ENCODE measurements at regions not wholly inside any gene's neighbourhood (a gene's known extent, or its start where the extent isn't known, plus 50 kb on each side); places are given as distances from the start of the nearest gene placed in this dataset.

DNA sequence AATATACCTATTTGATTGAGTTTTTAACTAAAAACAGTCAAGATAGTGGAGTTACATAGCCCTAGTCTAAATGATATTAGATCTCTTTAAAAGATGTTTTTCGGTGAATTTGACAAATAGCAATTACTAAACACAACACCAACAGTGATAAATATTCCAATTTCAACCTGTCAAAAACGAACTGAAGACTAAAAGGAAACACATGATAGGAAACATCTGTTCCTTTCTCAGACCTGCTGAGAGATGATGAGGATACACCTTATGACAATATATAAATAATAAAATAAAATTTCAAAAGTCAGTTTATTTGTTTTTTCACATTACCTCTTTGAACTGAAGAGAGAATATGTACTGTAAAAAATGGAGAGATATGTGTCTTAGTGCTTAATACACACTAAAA, 232.7 kb downstream of the RASSF9 start:
- H3K4me1 ChIP-seq (ENCODE audit: control insufficient read depth in 1 of 2, insufficient read depth in 2 of 2, low read length in 2 of 2): no peaks in the 10 kb centered on the region
- no peak overlapping the region for H3K18ac ChIP-seq (ENCODE audit: low read length)
- H2AFZ ChIP-seq (ENCODE audit: insufficient read depth, low read length, poor library complexity): no peak overlapping the region
- H3K9ac ChIP-seq (ENCODE audit: low read length): no peak overlapping the region
- no CpG with 5 or more reads among the region's 2 CpGs for WGBS (ENCODE audit: extremely low coverage, insufficient coverage, insufficient read length)
- H3K4me2 ChIP-seq (ENCODE audit: low read length): no peak overlapping the region
- no peak overlapping the region for H4K12ac ChIP-seq (ENCODE audit: low read depth, low read length)
- H2AK5ac ChIP-seq (ENCODE audit: low read length): no peak overlapping the region
- H4K8ac ChIP-seq (ENCODE audit: low read depth, low read length): no peak overlapping the region
- H3K4ac ChIP-seq (ENCODE audit: low read depth, low read length): no peak overlapping the region
- H3K27me3 ChIP-seq (ENCODE audit: insufficient read depth, low read length): no peaks in the 10 kb centered on the region
- no peak overlapping the region for H4K91ac ChIP-seq (ENCODE audit: low read depth, low read length)
- no peak overlapping the region for H2BK120ac ChIP-seq (ENCODE audit: insufficient read depth, low read length, poor library complexity)
- DNase-seq: no peak
- no peak overlapping the region for H2BK12ac ChIP-seq (ENCODE audit: low read length)
- no peak overlapping the region for H3K4me3 ChIP-seq (ENCODE audit: low read depth, low read length)
- no peak overlapping the region for H3K14ac ChIP-seq (ENCODE audit: low read length)
- H3K9me3 ChIP-seq (ENCODE audit: insufficient read depth, low read depth, low read length): no peaks in the 10 kb centered on the region
- H3K23ac ChIP-seq (ENCODE audit: low read length): no peak overlapping the region
- H3K36me3 ChIP-seq (ENCODE audit: control insufficient read depth in 1 of 2, insufficient read depth in 2 of 2, low read length in 2 of 2): no peaks in the 10 kb centered on the region
- no peaks in the 10 kb centered on the region for H3K79me2 ChIP-seq (ENCODE audit: control insufficient read depth, insufficient read depth, low read length, poor library complexity)
- H3K79me1 ChIP-seq (ENCODE audit: low read length): no peaks in the 10 kb centered on the region
- H2BK5ac ChIP-seq (ENCODE audit: low read depth, low read length, poor library complexity): no peak overlapping the region
- no peak overlapping the region for H3K27ac ChIP-seq (ENCODE audit: low read depth, low read length)

DNA sequence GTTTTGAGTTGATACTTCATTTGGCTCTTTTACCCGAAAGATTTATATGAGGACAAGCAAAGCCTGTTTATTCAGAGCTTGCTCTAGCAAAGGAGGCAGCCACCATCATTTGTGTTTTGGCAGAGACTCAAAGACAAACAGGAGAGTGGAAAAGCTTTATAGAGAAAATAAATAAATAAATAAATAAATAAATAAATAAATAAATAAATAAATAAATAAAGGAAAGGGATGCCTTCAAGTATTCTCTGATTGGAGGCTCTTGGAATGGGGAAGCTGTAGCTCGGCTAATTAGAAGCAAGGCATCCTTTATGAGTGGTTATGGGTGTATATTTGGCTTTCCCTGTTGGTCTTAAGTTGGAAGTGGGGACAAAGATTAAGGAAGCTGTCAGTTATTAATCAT, 229.8 kb downstream of the RASSF9 start:
- Histone ChIP-seq H4K8ac (ENCODE audit: low read depth, low read length) (no peak overlapping the region), H3K27me3 (ENCODE audit: insufficient read depth, low read length) (no peaks in the 10 kb centered on the region), H2AFZ (ENCODE audit: insufficient read depth, low read length, poor library complexity) (no peak overlapping the region), H3K4me2 (ENCODE audit: low read length) (no peak overlapping the region), H3K36me3 (ENCODE audit: control insufficient read depth in 1 of 2, insufficient read depth in 2 of 2, low read length in 2 of 2) (no peaks in the 10 kb centered on the region), H3K79me2 (ENCODE audit: control insufficient read depth, insufficient read depth, low read length, poor library complexity) (no peaks in the 10 kb centered on the region), H2AK5ac (ENCODE audit: low read length) (no peak overlapping the region), H3K4me3 (ENCODE audit: low read depth, low read length) (no peak overlapping the region), H2BK120ac (ENCODE audit: insufficient read depth, low read length, poor library complexity) (no peak overlapping the region), H3K18ac (ENCODE audit: low read length) (no peak overlapping the region), H3K79me1 (ENCODE audit: low read length) (no peaks in the 10 kb centered on the region), H2BK12ac (ENCODE audit: low read length) (no peak overlapping the region), H2BK5ac (ENCODE audit: low read depth, low read length, poor library complexity) (no peak overlapping the region), H3K4me1 (ENCODE audit: control insufficient read depth in 1 of 2, insufficient read depth in 2 of 2, low read length in 2 of 2) (no peaks in the 10 kb centered on the region), H3K23ac (ENCODE audit: low read length) (no peak overlapping the region), H3K14ac (ENCODE audit: low read length) (no peak overlapping the region), H3K9ac (ENCODE audit: low read length) (no peak overlapping the region), H3K9me3 (ENCODE audit: insufficient read depth, low read depth, low read length) (no peaks in the 10 kb centered on the region), H3K4ac (ENCODE audit: low read depth, low read length) (no peak overlapping the region), H3K27ac (ENCODE audit: low read depth, low read length) (no peak overlapping the region), H4K12ac (ENCODE audit: low read depth, low read length) (no peak overlapping the region), H4K91ac (ENCODE audit: low read depth, low read length) (no peak overlapping the region)
- WGBS (ENCODE audit: extremely low coverage, insufficient coverage, insufficient read length): no CpG with 5 or more reads among the region's 2 CpGs
- no peak for DNase-seq

DNA sequence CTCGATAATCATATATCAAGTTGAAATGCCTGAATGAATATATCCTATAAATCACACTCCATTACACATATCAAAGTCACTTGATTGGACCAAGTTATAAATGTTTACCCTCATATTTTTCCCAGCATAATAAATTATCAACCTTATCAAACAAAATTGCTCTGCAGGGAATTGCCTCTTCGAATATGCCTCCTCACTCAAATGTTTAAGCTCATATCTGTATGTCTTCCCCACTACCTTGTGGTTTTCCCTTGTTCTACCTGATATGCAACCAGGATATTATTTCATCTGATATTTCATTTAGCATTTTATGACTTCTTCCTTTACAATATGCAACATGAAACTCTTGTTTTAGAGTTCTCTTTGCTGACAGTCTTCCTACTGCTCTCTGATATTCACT, 226.4 kb downstream of the RASSF9 start:
- H3K4me3 ChIP-seq (ENCODE audit: low read depth, low read length): no peak overlapping the region
- no peak overlapping the region for H3K18ac ChIP-seq (ENCODE audit: low read length)
- H3K9me3 ChIP-seq (ENCODE audit: insufficient read depth, low read depth, low read length): no peaks in the 10 kb centered on the region
- H3K4me1 ChIP-seq (ENCODE audit: control insufficient read depth in 1 of 2, insufficient read depth in 2 of 2, low read length in 2 of 2): no peaks in the 10 kb centered on the region
- no peak overlapping the region for H4K8ac ChIP-seq (ENCODE audit: low read depth, low read length)
- no peak overlapping the region for H2AK5ac ChIP-seq (ENCODE audit: low read length)
- no CpG with 5 or more reads among the region's 2 CpGs for WGBS (ENCODE audit: extremely low coverage, insufficient coverage, insufficient read length)
- H3K14ac ChIP-seq (ENCODE audit: low read length): no peak overlapping the region
- H3K79me2 ChIP-seq (ENCODE audit: control insufficient read depth, insufficient read depth, low read length, poor library complexity): no peaks in the 10 kb centered on the region
- no peak overlapping the region for H2BK12ac ChIP-seq (ENCODE audit: low read length)
- no peak overlapping the region for H4K12ac ChIP-seq (ENCODE audit: low read depth, low read length)
- no peak overlapping the region for H3K23ac ChIP-seq (ENCODE audit: low read length)
- no peak overlapping the region for H3K4me2 ChIP-seq (ENCODE audit: low read length)
- H2BK120ac ChIP-seq (ENCODE audit: insufficient read depth, low read length, poor library complexity): no peak overlapping the region
- H3K4ac ChIP-seq (ENCODE audit: low read depth, low read length): no peak overlapping the region
- no peak overlapping the region for H2BK5ac ChIP-seq (ENCODE audit: low read depth, low read length, poor library complexity)
- H2AFZ ChIP-seq (ENCODE audit: insufficient read depth, low read length, poor library complexity): no peak overlapping the region
- no peak overlapping the region for H3K9ac ChIP-seq (ENCODE audit: low read length)
- H3K79me1 ChIP-seq (ENCODE audit: low read length): no peaks in the 10 kb centered on the region
- DNase-seq: no peak
- no peaks in the 10 kb centered on the region for H3K27me3 ChIP-seq (ENCODE audit: insufficient read depth, low read length)
- no peak overlapping the region for H3K27ac ChIP-seq (ENCODE audit: low read depth, low read length)
- H4K91ac ChIP-seq (ENCODE audit: low read depth, low read length): no peak overlapping the region
- no peaks in the 10 kb centered on the region for H3K36me3 ChIP-seq (ENCODE audit: control insufficient read depth in 1 of 2, insufficient read depth in 2 of 2, low read length in 2 of 2)

DNA sequence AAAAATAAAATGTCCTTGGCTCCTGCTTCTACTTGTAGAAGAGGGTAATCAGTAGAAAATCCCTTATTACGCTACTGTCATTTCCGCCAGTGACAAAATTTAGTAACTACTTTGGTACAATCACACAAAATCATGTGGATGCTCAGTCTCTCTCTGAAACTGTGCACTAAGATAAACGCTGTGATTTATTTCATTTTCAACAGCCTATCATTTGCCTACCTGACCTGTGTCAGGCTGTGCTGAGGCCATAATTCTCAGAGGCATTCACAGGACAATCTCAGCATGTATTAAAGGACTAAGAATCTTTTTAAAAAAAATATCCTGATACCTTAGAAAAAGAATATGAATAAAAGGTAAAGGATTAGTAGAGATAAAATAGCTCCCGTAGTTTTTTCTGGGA, 226.0 kb downstream of the RASSF9 start:
- no peaks in the 10 kb centered on the region for H3K4me1 ChIP-seq (ENCODE audit: control insufficient read depth in 1 of 2, insufficient read depth in 2 of 2, low read length in 2 of 2)
- DNase-seq: no peak
- H2BK12ac ChIP-seq (ENCODE audit: low read length): no peak overlapping the region
- H2BK120ac ChIP-seq (ENCODE audit: insufficient read depth, low read length, poor library complexity): no peak overlapping the region
- H4K8ac ChIP-seq (ENCODE audit: low read depth, low read length): no peak overlapping the region
- H3K18ac ChIP-seq (ENCODE audit: low read length): no peak overlapping the region
- no peak overlapping the region for H3K14ac ChIP-seq (ENCODE audit: low read length)
- no peak overlapping the region for H3K4me2 ChIP-seq (ENCODE audit: low read length)
- H3K27ac ChIP-seq (ENCODE audit: low read depth, low read length): no peak overlapping the region
- H3K4me3 ChIP-seq (ENCODE audit: low read depth, low read length): no peak overlapping the region
- H4K12ac ChIP-seq (ENCODE audit: low read depth, low read length): no peak overlapping the region
- no peaks in the 10 kb centered on the region for H3K27me3 ChIP-seq (ENCODE audit: insufficient read depth, low read length)
- H3K79me2 ChIP-seq (ENCODE audit: control insufficient read depth, insufficient read depth, low read length, poor library complexity): no peaks in the 10 kb centered on the region
- no peaks in the 10 kb centered on the region for H3K9me3 ChIP-seq (ENCODE audit: insufficient read depth, low read depth, low read length)
- H2AFZ ChIP-seq (ENCODE audit: insufficient read depth, low read length, poor library complexity): no peak overlapping the region
- H3K9ac ChIP-seq (ENCODE audit: low read length): no peak overlapping the region
- no peak overlapping the region for H4K91ac ChIP-seq (ENCODE audit: low read depth, low read length)
- no peak overlapping the region for H2BK5ac ChIP-seq (ENCODE audit: low read depth, low read length, poor library complexity)
- WGBS (ENCODE audit: extremely low coverage, insufficient coverage, insufficient read length): no CpG with 5 or more reads among the region's 4 CpGs
- H3K36me3 ChIP-seq (ENCODE audit: control insufficient read depth in 1 of 2, insufficient read depth in 2 of 2, low read length in 2 of 2): no peaks in the 10 kb centered on the region
- no peak overlapping the region for H3K4ac ChIP-seq (ENCODE audit: low read depth, low read length)
- no peaks in the 10 kb centered on the region for H3K79me1 ChIP-seq (ENCODE audit: low read length)
- no peak overlapping the region for H3K23ac ChIP-seq (ENCODE audit: low read length)
- no peak overlapping the region for H2AK5ac ChIP-seq (ENCODE audit: low read length)
